T-cell (primary cell): ENCODE measurements at regions not wholly inside any gene's neighbourhood (a gene's known extent, or its start where the extent isn't known, plus 50 kb on each side); places are given as distances from the start of the nearest gene placed in this dataset.
"Not testable (repeated sequence)": the region's sequence is repeated elsewhere in the genome, so short reads cannot be mapped to it uniquely, and the experiment has no call there.

Source experiments
- ATAC-seq, 4 experiments: fragments of 200-7000 bp in 3 of 4; fragments of 150-1000 bp in 1 of 4; cut with Tn5 transposase; replicated peaks in 1 of 4; 1 replicate in 3 of 4; 2 replicates in 1 of 4; pipeline ENCODE4 v1.10.0; 2021; ENCODE audit warnings: moderate library complexity in 3 of 4, mild to moderate bottlenecking in 2 of 4, moderate number of reproducible peaks in 1 of 4
- CTCF ChIA-PET, 2 donors: fragments of 300-600 bp; sonication (Branson Sonifier 250); formaldehyde crosslinking; loops; one replicate each; lab custom pipeline; 2022; ENCODE audit warnings: antibody characterized with exemption in 2 of 2; lab: Charles Lee
- POLR2A ChIA-PET, 2 donors: fragments of 300-600 bp; sonication (Branson Sonifier 250); formaldehyde crosslinking; loops; one replicate each; lab custom pipeline; 2022; ENCODE audit warnings: antibody characterized with exemption in 2 of 2; lab: Charles Lee
- DNase-seq, 35 experiments: peaks; one replicate each; pipeline versions ENCODE4 v3.0.0 to v3.0.0-alpha.2; 2013 to 2023
- H3K27ac ChIP-seq: one replicate; pipeline ENCODE4 v1.5.1; 2013; ENCODE audit warnings: low read length
- H3K27me3 ChIP-seq, 2 experiments: replicated peaks in 1 of 2; 1 replicate in 1 of 2; 2 replicates in 1 of 2; pipeline versions ENCODE4 v1.6.1 to v1.7.0; 2013; ENCODE audit warnings: low read length in 1 of 2, mixed read lengths in 1 of 2; ENCODE audit not compliant: control insufficient read depth in 2 of 2, insufficient read depth in 2 of 2; ENCODE audit errors: extremely low read depth in 1 of 2
- H3K36me3 ChIP-seq, 2 donors: 1 replicate in 1 of 2; 2 replicates in 1 of 2; pipeline versions ENCODE4 v1.6.1 to v1.7.0; 2013; ENCODE audit warnings: low read length in 1 of 2; ENCODE audit not compliant: control insufficient read depth in 2 of 2, insufficient read depth in 1 of 2; ENCODE audit errors: extremely low read depth in 1 of 2
- H3K4me1 ChIP-seq, 2 experiments: 1 replicate in 1 of 2; 2 replicates in 1 of 2; pipeline versions ENCODE4 v1.6.1 to v1.7.0; 2013; ENCODE audit warnings: low read length in 2 of 2, mixed read lengths in 1 of 2; ENCODE audit not compliant: insufficient read depth in 2 of 2, control insufficient read depth in 1 of 2; ENCODE audit errors: extremely low read depth in 1 of 2
- H3K4me3 ChIP-seq, 2 donors: 1 replicate in 1 of 2; 2 replicates in 1 of 2; pipeline versions ENCODE4 v1.5.1 to v1.7.0; 2013; ENCODE audit warnings: mild to moderate bottlenecking in 2 of 2, low read length in 1 of 2, moderate library complexity in 1 of 2; ENCODE audit not compliant: control insufficient read depth in 1 of 2; ENCODE audit errors: extremely low read depth in 1 of 2
- H3K9me3 ChIP-seq: 2 replicates; pipeline ENCODE4 v1.7.0; 2013
- H3K27ac Mint-ChIP-seq, 2 donors: one replicate each; pipeline ENCODE4 v1.8.0; 2020 to 2021; ENCODE audit warnings: mild to moderate bottlenecking in 2 of 2, mixed read lengths in 2 of 2
- H3K27me3 Mint-ChIP-seq, 2 donors: one replicate each; pipeline ENCODE4 v1.8.0; 2021 to 2022; ENCODE audit warnings: mixed read lengths in 2 of 2
- H3K36me3 Mint-ChIP-seq: one replicate; pipeline ENCODE4 v1.8.0; 2021; ENCODE audit warnings: mixed read lengths
- H3K4me1 Mint-ChIP-seq, 3 donors: one replicate each; pipeline ENCODE4 v1.8.0; 2020 to 2022; ENCODE audit warnings: mixed read lengths in 3 of 3, mild to moderate bottlenecking in 1 of 3
- H3K4me3 Mint-ChIP-seq, 3 donors: one replicate each; pipeline ENCODE4 v1.8.0; 2020 to 2022; ENCODE audit warnings: mild to moderate bottlenecking in 3 of 3, mixed read lengths in 3 of 3, moderate library complexity in 3 of 3
- H3K9me3 Mint-ChIP-seq, 3 donors: one replicate each; pipeline ENCODE4 v1.8.0; 2020 to 2022; ENCODE audit warnings: mixed read lengths in 3 of 3
- WGBS: methylation state at CpG from one replicate; pipeline ENCODE4 v1.1.5; 2013; ENCODE audit warnings: missing lambda C conversion rate; ENCODE audit not compliant: insufficient coverage; 5-methylcytosine and 5-hydroxymethylcytosine counted together

DNA sequence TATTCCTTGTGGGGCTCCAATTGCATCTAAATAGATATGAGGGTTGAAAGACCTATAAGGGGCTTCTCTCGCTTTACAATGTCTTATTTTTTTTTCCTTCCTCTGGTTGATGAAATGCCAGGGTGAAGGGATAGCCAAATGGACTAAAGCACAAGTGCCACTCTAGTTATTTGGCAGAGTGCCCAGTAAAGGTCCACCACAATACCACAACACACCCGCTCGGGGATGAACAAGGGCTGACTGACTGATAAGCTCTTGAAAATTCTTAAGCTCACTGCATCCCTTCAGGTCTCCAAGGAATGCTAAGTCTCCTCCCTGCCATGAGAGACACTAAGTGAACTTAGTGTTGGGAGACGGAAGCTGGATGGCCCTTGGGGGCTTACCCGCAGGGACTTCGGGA, 121.0 kb upstream of the CCNG1 start:
- DNase-seq, H3K27ac ChIP-seq, H3K4me1 Mint-ChIP-seq, H3K36me3 Mint-ChIP-seq, H3K4me3 Mint-ChIP-seq, H3K9me3 ChIP-seq, H3K9me3 Mint-ChIP-seq, H3K27ac Mint-ChIP-seq, H3K27me3 ChIP-seq, CTCF ChIA-PET, H3K4me1 ChIP-seq, H3K4me3 ChIP-seq, POLR2A ChIA-PET, ATAC-seq, H3K36me3 ChIP-seq, H3K27me3 Mint-ChIP-seq: not testable (repeated sequence)
- WGBS: 87% methylated on average over 3 of the region's 6 CpGs

DNA sequence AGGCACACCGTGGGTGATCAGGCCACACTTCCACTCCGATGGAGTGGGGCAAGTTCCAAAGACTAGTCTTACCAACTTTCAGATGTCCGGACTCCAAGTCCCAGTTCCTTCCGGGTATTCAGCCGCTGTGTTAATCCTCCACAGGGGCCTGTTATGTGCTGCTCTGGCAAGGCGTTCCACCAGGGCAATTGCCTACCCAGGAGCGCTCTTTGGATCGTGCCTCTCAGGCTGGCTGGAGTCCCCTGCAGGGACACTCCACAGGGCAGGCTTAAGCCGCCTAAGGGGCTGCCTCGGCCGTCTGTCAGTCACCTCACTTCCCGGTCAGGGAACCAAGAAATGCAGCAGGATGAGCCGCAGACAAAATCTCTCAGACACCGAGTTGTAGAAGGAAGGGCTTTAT, 118.7 kb upstream of the CCNG1 start:
- Histone ChIP-seq H3K27me3 (peaks cover 0 to 3% of the 10 kb centered on the region in 2 experiments), H3K36me3 (no peaks in the 10 kb centered on the region), H3K4me3 (no peak overlapping the region), H3K4me1 (no peaks in the 10 kb centered on the region), H3K9me3 (no peaks in the 10 kb centered on the region), H3K27ac (no peak overlapping the region)
- Mint-ChIP-seq H3K36me3 (no peaks in the 10 kb centered on the region), H3K27me3 (no peaks in the 10 kb centered on the region), H3K4me1 (no peaks in the 10 kb centered on the region), H3K9me3 (peaks cover 0 to 3% (median 0%) of the 10 kb centered on the region in 3 donors), H3K27ac (no peak overlapping the region), H3K4me3 (no peak overlapping the region)
- 94% methylated on average over 8 of the region's 14 CpGs for WGBS
- ChIA-PET CTCF (no interaction called here), POLR2A (no interaction called here)
- DNase-seq (no peak), ATAC-seq (no peak)

DNA sequence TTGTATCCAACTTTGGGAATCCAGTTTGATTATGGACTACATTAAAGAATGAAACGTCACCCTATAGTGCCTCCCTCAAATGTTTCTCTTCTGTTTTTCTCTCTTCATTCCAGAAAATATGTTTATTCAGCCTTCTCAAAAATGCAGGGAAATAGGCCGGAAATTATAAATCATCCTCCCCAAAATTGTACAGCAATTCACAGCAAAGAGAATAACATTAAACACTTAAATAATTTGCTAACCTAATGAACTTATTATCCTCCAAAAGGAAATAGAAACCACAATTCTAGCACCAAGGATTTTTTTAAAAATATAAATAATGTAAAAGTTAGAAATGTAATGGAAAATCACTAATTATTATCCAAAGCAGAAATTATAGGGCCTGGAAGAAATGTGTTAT, 115.9 kb upstream of the CCNG1 start:
- no peak for DNase-seq
- CTCF ChIA-PET: no interaction called here
- POLR2A ChIA-PET: interaction anchor here in 1 of 2 donors (0.6 kb wide), 1 partner anchor 1739 kb away, joined by 3 read pairs; no protein-coding TSS in a partner anchor

DNA sequence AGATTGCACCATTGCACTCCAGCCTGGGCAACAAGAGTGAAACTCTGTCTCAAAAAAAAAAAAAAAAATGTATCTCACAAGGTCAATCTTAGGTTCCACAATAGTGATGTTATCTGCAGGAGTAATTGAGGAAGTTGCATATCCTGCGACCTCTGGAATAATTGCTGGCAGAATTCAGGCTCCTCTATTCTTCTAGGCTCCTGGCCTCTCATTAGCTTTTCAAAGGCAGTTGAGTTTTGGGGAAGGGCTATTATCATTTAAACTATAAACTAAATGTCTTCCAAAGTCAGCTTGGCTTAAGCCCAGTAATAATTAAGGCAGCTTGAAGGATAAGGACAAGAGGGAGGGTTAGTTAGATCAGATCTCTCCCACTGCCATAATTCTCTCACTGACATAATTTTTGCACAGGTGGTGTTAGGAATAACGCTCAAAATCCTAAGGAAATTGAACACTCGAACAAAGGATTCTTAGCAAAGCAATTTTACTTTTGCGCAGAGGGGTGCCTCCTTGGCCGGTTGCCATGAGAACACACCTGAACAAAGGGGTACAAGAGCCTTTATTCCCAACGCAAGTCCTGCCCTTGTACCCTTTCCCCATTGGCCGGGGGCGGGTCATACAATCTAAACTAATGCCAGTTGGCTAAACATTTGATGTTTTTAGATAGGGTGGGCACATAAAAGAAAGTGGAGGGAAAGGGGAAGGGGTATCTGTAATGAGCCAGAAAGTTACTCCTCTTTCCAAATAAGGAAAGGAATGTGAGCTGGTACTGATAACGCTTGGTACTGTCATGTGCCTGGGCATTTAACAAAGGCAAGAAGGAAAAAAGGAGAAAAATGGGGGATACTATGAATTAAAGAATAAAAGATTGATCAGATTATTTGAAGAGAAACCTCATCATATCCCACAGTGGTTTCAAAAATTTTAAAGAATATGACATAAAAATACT, 106.4 kb upstream of the CCNG1 start:
- no peaks in the 10 kb centered on the region for H3K9me3 ChIP-seq
- CTCF ChIA-PET: no interaction called here
- Mint-ChIP-seq H3K9me3 (no peaks in the 10 kb centered on the region), H3K4me3 (no peak overlapping the region), H3K27me3 (peaks cover 3 to 8% of the 10 kb centered on the region in 2 donors), H3K27ac (no peak overlapping the region), H3K4me1 (no peaks in the 10 kb centered on the region), H3K36me3 (no peaks in the 10 kb centered on the region)
- H3K4me1 ChIP-seq: no peaks in the 10 kb centered on the region
- DNase-seq (no peak), ATAC-seq (no peak)
- no peaks in the 10 kb centered on the region for H3K27me3 ChIP-seq
- no peak overlapping the region for H3K4me3 ChIP-seq
- POLR2A ChIA-PET: no interaction called here
- WGBS: 96% methylated on average over 4 of the region's 9 CpGs
- no peaks in the 10 kb centered on the region for H3K36me3 ChIP-seq
- no peak overlapping the region for H3K27ac ChIP-seq

More for the DNA sequence above, 115.9 kb upstream of the CCNG1 start:
- H3K9me3 Mint-ChIP-seq: no peaks in the 10 kb centered on the region
- ATAC-seq: no peak
- H3K36me3 Mint-ChIP-seq: no peaks in the 10 kb centered on the region
- no peaks in the 10 kb centered on the region for H3K36me3 ChIP-seq
- peaks cover 0 to 3% of the 10 kb centered on the region in 2 experiments for H3K27me3 ChIP-seq
- no peak overlapping the region for H3K27ac ChIP-seq
- no CpG with 5 or more reads among the region's 2 CpGs for WGBS
- no peak overlapping the region for H3K27ac Mint-ChIP-seq
- H3K4me3 ChIP-seq: no peak overlapping the region
- peaks cover 0 to 5% of the 10 kb centered on the region in 2 donors for H3K27me3 Mint-ChIP-seq
- no peaks in the 10 kb centered on the region for H3K4me1 ChIP-seq
- H3K9me3 ChIP-seq: no peaks in the 10 kb centered on the region
- no peaks in the 10 kb centered on the region for H3K4me1 Mint-ChIP-seq
- H3K4me3 Mint-ChIP-seq: no peak overlapping the region

DNA sequence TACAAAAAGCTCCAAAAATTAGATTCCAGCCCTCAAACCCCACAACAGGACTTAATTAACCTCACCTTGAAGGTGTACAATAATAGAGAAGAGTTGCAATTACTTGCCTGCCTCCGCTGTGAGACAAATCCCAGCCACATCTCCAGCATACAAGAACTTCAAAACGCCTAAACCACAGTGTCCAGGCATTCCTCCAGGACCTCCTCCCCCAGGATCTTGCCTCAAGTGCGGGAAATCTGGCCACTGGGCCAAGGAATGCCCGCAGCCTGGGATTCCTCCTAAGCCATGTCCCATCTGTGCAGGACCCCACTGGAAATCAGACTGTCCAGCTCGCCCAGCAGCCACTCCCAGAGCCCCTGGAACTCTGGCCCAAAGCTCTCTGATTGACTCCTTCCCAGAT, 101.3 kb upstream of the CCNG1 start:
- H3K27me3 Mint-ChIP-seq, H3K36me3 ChIP-seq, POLR2A ChIA-PET, H3K36me3 Mint-ChIP-seq, H3K27ac Mint-ChIP-seq, DNase-seq, H3K27ac ChIP-seq, H3K9me3 Mint-ChIP-seq, H3K4me1 Mint-ChIP-seq, H3K9me3 ChIP-seq, H3K4me1 ChIP-seq, H3K27me3 ChIP-seq, CTCF ChIA-PET, H3K4me3 Mint-ChIP-seq, H3K4me3 ChIP-seq, ATAC-seq: not testable (repeated sequence)
- 57% methylated on average over 4 of the region's 5 CpGs for WGBS

DNA sequence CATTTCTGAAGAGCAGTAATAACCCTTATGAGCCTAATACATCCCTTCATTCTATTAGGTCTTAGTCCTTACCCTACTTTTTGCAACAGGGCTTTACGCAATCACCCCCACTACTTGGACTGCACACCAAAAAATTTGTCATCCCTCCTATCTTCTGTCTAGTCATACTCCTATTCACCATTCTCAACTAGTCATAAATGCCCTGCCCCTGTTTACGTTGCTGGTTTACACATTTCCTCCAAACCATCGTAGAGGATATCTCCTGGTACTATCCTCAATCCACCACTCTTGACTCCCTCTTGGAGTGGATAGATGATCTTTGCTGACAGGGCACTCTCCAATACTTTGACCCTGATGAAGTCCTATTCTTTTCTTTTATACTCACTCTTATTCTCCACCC, 98.2 kb upstream of the CCNG1 start:
- no peak overlapping the region for H3K27ac Mint-ChIP-seq
- CTCF ChIA-PET: no interaction called here
- H3K27ac ChIP-seq: no peak overlapping the region
- H3K9me3 Mint-ChIP-seq: no peaks in the 10 kb centered on the region
- no peak overlapping the region for H3K4me3 ChIP-seq
- DNase-seq (no peak), ATAC-seq (no peak)
- WGBS: 78% methylated on average over 1 of the region's 3 CpGs
- H3K36me3 ChIP-seq: no peaks in the 10 kb centered on the region
- H3K9me3 ChIP-seq: no peaks in the 10 kb centered on the region
- no peaks in the 10 kb centered on the region for H3K4me1 Mint-ChIP-seq
- no peak overlapping the region for H3K4me3 Mint-ChIP-seq
- POLR2A ChIA-PET: no interaction called here
- H3K27me3 ChIP-seq: no peaks in the 10 kb centered on the region
- no peaks in the 10 kb centered on the region for H3K4me1 ChIP-seq
- H3K27me3 Mint-ChIP-seq: peaks cover 4 to 8% of the 10 kb centered on the region in 2 donors
- no peaks in the 10 kb centered on the region for H3K36me3 Mint-ChIP-seq
